Thyroid gland (tissue), 4 donors: ENCODE measurements at regions not wholly inside any gene's neighbourhood (a gene's known extent, or its start where the extent isn't known, plus 50 kb on each side); places are given as distances from the start of the nearest gene placed in this dataset.

Experiments
- POLR2A ChIP-seq, 2 donors: fragments of 450-650 bp; IDR thresholded peaks; one replicate each; pipeline ENCODE4 v1.6.1; 2017; ENCODE audit warnings: antibody characterized with exemption in 2 of 2, mild to moderate bottlenecking in 2 of 2, moderate library complexity in 1 of 2
- TF ChIP-seq, protein P1 (sequence below), 6 experiments: fragments of 200-600 bp in 3 of 6; fragments of 450-650 bp in 3 of 6; sonication (generic) in 3 of 6; IDR thresholded peaks; one replicate each; pipeline ENCODE4 v1.5.1; 2016 to 2019; ENCODE audit warnings: antibody characterized with exemption in 6 of 6, mild to moderate bottlenecking in 2 of 6, inconsistent platforms in 1 of 6, moderate library complexity in 1 of 6

DNA sequence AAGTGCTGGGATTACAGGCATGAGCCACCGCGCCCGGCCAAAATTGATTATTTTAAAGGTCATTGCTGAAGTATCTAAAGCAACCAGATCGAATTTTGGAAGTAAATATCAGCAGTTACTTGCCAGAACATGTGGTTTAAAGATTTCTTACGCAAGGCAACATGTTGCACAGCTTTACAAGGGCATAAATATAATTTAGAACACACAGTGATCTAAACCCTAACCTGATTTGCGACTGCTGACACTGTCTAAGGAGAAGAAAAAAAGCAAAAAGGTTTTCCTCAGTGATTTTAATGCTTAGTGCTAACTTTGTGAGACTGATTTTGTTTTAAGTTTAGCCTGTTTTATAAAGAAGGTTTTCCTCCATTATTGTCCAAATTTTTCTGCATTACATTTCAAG lies 569.9 kb upstream of the LINC00305 start:
- TF ChIP-seq, protein P1, sequence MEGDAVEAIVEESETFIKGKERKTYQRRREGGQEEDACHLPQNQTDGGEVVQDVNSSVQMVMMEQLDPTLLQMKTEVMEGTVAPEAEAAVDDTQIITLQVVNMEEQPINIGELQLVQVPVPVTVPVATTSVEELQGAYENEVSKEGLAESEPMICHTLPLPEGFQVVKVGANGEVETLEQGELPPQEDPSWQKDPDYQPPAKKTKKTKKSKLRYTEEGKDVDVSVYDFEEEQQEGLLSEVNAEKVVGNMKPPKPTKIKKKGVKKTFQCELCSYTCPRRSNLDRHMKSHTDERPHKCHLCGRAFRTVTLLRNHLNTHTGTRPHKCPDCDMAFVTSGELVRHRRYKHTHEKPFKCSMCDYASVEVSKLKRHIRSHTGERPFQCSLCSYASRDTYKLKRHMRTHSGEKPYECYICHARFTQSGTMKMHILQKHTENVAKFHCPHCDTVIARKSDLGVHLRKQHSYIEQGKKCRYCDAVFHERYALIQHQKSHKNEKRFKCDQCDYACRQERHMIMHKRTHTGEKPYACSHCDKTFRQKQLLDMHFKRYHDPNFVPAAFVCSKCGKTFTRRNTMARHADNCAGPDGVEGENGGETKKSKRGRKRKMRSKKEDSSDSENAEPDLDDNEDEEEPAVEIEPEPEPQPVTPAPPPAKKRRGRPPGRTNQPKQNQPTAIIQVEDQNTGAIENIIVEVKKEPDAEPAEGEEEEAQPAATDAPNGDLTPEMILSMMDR (IDR thresholded peaks at IDR 0.05) = no peak
- no peak for TF ChIP-seq POLR2A (IDR thresholded peaks at IDR 0.05)
